ENCODE measurements at regions not wholly inside any gene's neighbourhood (a gene's known extent, or its start where the extent isn't known, plus 50 kb on each side); places are given as distances from the start of the nearest gene placed in this dataset.
"Not testable (repeated sequence)": the region's sequence is repeated elsewhere in the genome, so short reads cannot be mapped to it uniquely, and the experiment has no call there.

DNA sequence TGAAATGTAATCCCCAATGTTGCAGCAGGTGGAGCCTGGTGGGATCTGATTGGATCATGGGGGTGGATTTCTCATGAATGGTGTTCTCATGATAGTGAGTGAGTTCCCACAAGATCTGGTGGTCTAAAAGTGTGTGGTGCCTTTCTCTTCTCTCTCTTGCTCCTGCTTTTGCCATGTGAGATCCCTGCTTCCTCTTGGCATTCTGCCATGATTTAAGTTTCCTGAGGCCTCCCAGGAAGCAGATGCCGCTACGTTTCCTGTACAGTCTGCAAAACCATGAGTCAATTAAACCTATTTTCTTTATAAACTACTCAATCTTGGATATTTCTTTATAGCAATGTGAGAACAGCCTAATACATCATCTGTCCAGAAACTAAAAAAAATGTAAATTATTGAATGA, 298.3 kb downstream of the MEX3B start:
- FAIRE-seq (no peak), DNase-seq (ENCODE audit: insufficient read length, low spot score) (no peak)
- TF ChIP-seq TAF1 (IDR thresholded peaks at IDR 0.05; ENCODE audit: low read depth, low read length) (no peak), POLR2A (IDR thresholded peaks at IDR 0.05; ENCODE audit: low read depth, low read length) (no peak), POLR2AphosphoS5 (IDR thresholded peaks at IDR 0.05; ENCODE audit: low read depth, low read length) (no peak), PAX5 (IDR thresholded peaks at IDR 0.05; ENCODE audit: insufficient read depth, low read length, severe bottlenecking) (no peak), SPI1 (IDR thresholded peaks at IDR 0.05; ENCODE audit: low read depth, low read length) (no peak), POU2F2 (IDR thresholded peaks at IDR 0.05; ENCODE audit: low read depth, low read length) (no peak)

DNA sequence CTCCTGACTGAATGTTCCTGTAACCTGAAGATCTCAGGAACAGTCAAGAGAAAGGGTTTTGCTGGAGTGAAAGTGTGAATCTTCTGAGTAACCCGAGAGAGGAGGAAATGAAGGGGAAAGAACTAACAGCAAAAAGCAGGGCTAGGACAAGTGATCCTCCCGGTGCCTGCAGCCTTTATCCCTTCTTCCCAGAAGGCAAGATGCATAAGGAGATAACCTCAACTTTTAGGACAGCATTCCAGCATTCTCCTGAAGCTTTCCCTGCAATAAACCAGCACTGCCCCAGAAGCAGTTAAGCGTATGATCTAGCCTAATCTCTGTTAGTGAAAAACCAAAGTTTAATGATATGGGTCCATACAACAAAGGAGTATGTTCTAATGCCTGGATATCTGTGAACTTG, 298.8 kb downstream of the MEX3B start:
- no peak for DNase-seq (ENCODE audit: insufficient read length, low spot score)
- TF ChIP-seq SPI1 (IDR thresholded peaks at IDR 0.05; ENCODE audit: low read depth, low read length) (no peak), POU2F2 (IDR thresholded peaks at IDR 0.05; ENCODE audit: low read depth, low read length) (no peak), TAF1 (IDR thresholded peaks at IDR 0.05; ENCODE audit: low read depth, low read length) (no peak), POLR2A (IDR thresholded peaks at IDR 0.05; ENCODE audit: low read depth, low read length) (no peak), POLR2AphosphoS5 (IDR thresholded peaks at IDR 0.05; ENCODE audit: low read depth, low read length) (no peak), PAX5 (IDR thresholded peaks at IDR 0.05; ENCODE audit: insufficient read depth, low read length, severe bottlenecking) (no peak)
- no peak for FAIRE-seq

- DNase-seq (ENCODE audit: insufficient read length, low spot score) (no peak), FAIRE-seq (no peak)
- TF ChIP-seq POU2F2 (IDR thresholded peaks at IDR 0.05; ENCODE audit: low read depth, low read length) (no peak), PAX5 (IDR thresholded peaks at IDR 0.05; ENCODE audit: insufficient read depth, low read length, severe bottlenecking) (no peak), POLR2A (IDR thresholded peaks at IDR 0.05; ENCODE audit: low read depth, low read length) (no peak), POLR2AphosphoS5 (IDR thresholded peaks at IDR 0.05; ENCODE audit: low read depth, low read length) (no peak), TAF1 (IDR thresholded peaks at IDR 0.05; ENCODE audit: low read depth, low read length) (no peak), SPI1 (IDR thresholded peaks at IDR 0.05; ENCODE audit: low read depth, low read length) (no peak)
Measured at GRCh38 chr15:81744364-81744763, 301.5 kb downstream of the MEX3B start.

DNA sequence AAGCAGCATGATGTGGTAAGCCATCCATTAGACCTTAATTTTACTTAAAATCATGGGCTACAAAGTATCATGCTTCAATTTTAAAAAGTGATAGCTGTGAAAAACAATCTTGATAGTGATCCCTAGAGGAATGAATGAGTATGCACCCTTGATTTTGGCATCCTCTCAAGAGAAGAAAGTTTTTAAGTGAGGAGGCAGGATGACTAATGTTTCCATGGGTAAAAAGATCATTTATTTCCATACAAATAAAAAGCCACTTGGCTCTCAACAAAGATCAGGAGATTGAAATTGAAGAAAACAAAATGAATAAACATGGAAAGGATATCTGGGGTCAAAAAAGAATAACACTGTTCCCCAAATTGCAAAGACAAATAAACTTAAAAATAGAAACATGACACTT, 305.4 kb downstream of the MEX3B start:
- no peak for FAIRE-seq
- DNase-seq (ENCODE audit: insufficient read length, low spot score) = no peak
- TF ChIP-seq POLR2A (IDR thresholded peaks at IDR 0.05; ENCODE audit: low read depth, low read length) (no peak), SPI1 (IDR thresholded peaks at IDR 0.05; ENCODE audit: low read depth, low read length) (no peak), POU2F2 (IDR thresholded peaks at IDR 0.05; ENCODE audit: low read depth, low read length) (no peak), PAX5 (IDR thresholded peaks at IDR 0.05; ENCODE audit: insufficient read depth, low read length, severe bottlenecking) (no peak), TAF1 (IDR thresholded peaks at IDR 0.05; ENCODE audit: low read depth, low read length) (no peak), POLR2AphosphoS5 (IDR thresholded peaks at IDR 0.05; ENCODE audit: low read depth, low read length) (no peak)

DNA sequence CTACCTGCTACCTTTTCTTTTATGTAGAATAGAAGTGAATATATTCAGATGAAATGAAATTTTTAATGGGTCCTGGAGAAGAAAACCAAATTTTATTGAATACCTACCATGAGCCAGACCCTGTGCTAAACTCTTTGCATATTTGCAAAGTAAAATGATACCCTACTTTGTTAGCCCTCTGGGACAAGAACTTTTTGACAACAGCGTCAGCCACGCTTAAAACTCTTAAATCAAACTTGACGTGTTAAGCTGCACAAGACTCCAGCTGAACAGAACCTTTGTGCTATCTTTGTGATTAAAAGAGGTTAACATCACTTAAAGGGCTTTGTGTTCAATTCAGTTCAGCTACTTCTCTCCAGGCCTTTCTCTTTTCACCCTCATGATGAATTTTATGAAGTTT, 316.5 kb downstream of the MEX3B start:
- FAIRE-seq = no peak
- no peak for DNase-seq (ENCODE audit: insufficient read length, low spot score)
- TF ChIP-seq TAF1 (IDR thresholded peaks at IDR 0.05; ENCODE audit: low read depth, low read length) = no peak
- no peak for TF ChIP-seq POU2F2 (IDR thresholded peaks at IDR 0.05; ENCODE audit: low read depth, low read length)
- no peak for TF ChIP-seq PAX5 (IDR thresholded peaks at IDR 0.05; ENCODE audit: insufficient read depth, low read length, severe bottlenecking)
- TF ChIP-seq SPI1 (IDR thresholded peaks at IDR 0.05; ENCODE audit: low read depth, low read length) = no peak
- TF ChIP-seq POLR2AphosphoS5 (IDR thresholded peaks at IDR 0.05; ENCODE audit: low read depth, low read length) = no peak
- no peak for TF ChIP-seq POLR2A (IDR thresholded peaks at IDR 0.05; ENCODE audit: low read depth, low read length)

DNA sequence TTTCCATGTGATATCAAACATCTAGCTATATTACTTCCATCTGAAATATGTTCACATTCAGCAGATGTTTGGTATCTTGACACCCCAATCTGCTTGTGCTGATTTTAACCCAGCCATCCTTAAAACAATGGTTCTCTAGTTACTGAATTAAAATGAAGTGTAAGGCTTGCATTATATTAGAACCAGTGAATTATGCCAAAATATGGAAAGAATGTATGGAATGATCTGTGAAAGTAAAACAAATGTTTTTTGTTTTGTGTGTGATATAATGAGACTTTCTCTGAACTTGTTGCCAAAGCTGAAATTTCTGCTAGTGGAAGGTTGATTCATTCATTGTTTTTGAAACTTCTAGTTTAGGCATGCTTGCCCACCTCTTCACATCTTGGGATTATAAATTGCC, 317.1 kb downstream of the MEX3B start:
- DNase-seq (ENCODE audit: insufficient read length, low spot score) = no peak
- no peak for FAIRE-seq
- TF ChIP-seq POLR2AphosphoS5 (IDR thresholded peaks at IDR 0.05; ENCODE audit: low read depth, low read length) (no peak), SPI1 (IDR thresholded peaks at IDR 0.05; ENCODE audit: low read depth, low read length) (no peak), POLR2A (IDR thresholded peaks at IDR 0.05; ENCODE audit: low read depth, low read length) (no peak), PAX5 (IDR thresholded peaks at IDR 0.05; ENCODE audit: insufficient read depth, low read length, severe bottlenecking) (no peak), TAF1 (IDR thresholded peaks at IDR 0.05; ENCODE audit: low read depth, low read length) (no peak)

DNA sequence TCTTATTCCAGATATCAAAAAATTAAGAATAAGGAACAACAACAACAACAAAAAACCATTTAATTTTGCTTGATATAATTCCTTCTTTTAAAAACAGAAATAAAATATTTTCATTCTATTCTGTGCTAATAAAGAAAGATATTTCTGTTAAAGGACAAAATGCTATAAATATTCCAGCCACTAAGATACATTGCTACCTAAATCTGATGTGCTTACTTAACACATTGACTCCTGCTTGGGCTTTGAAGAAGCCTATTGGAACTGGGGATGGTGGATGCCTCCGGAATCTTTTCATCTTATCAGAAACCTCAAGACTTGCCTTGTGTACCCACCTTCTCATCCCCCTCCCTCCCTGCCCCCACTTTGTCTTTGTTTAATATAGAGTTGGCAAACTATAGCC, 320.2 kb downstream of the MEX3B start:
- TF ChIP-seq POLR2AphosphoS5 (IDR thresholded peaks at IDR 0.05; ENCODE audit: low read depth, low read length) (no peak), TAF1 (IDR thresholded peaks at IDR 0.05; ENCODE audit: low read depth, low read length) (no peak), POLR2A (IDR thresholded peaks at IDR 0.05; ENCODE audit: low read depth, low read length) (no peak), PAX5 (IDR thresholded peaks at IDR 0.05; ENCODE audit: insufficient read depth, low read length, severe bottlenecking) (no peak), SPI1 (IDR thresholded peaks at IDR 0.05; ENCODE audit: low read depth, low read length) (no peak), POU2F2 (IDR thresholded peaks at IDR 0.05; ENCODE audit: low read depth, low read length) (no peak)
- no peak for DNase-seq (ENCODE audit: insufficient read length, low spot score)
- FAIRE-seq = no peak

GRCh38 chr15:81724536-81724935, 321.3 kb downstream of the MEX3B start:
- TF ChIP-seq TAF1 (IDR thresholded peaks at IDR 0.05; ENCODE audit: low read depth, low read length) = no peak
- no peak for TF ChIP-seq SPI1 (IDR thresholded peaks at IDR 0.05; ENCODE audit: low read depth, low read length)
- TF ChIP-seq POLR2A (IDR thresholded peaks at IDR 0.05; ENCODE audit: low read depth, low read length) = no peak
- no peak for TF ChIP-seq PAX5 (IDR thresholded peaks at IDR 0.05; ENCODE audit: insufficient read depth, low read length, severe bottlenecking)
- TF ChIP-seq POU2F2 (IDR thresholded peaks at IDR 0.05; ENCODE audit: low read depth, low read length) = no peak
- no peak for TF ChIP-seq POLR2AphosphoS5 (IDR thresholded peaks at IDR 0.05; ENCODE audit: low read depth, low read length)

DNA sequence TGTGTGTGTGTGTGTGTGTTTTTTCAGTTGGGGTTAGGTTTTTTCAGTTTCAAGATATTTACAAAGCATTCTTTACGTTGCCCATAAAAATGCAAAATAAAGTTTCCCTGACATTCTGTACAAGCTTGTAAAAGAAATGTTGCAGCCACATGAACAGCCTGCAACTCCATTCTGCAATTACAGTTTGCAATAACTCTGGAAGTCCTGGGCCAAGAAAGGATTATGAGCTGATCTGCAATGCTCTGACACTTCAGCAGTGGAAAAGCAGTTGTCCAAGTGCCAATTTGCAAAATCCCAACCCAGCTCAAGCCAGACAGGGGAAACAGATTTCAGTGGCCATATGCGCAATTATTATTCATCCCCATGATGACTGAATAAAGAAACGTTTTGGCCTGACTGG, 322.1 kb downstream of the MEX3B start:
- no peak for FAIRE-seq
- no peak for TF ChIP-seq POLR2A (IDR thresholded peaks at IDR 0.05; ENCODE audit: low read depth, low read length)
- no peak for TF ChIP-seq TAF1 (IDR thresholded peaks at IDR 0.05; ENCODE audit: low read depth, low read length)
- TF ChIP-seq SPI1 (IDR thresholded peaks at IDR 0.05; ENCODE audit: low read depth, low read length) = no peak
- TF ChIP-seq POU2F2 (IDR thresholded peaks at IDR 0.05; ENCODE audit: low read depth, low read length) = no peak
- no peak for TF ChIP-seq PAX5 (IDR thresholded peaks at IDR 0.05; ENCODE audit: insufficient read depth, low read length, severe bottlenecking)
- no peak for TF ChIP-seq POLR2AphosphoS5 (IDR thresholded peaks at IDR 0.05; ENCODE audit: low read depth, low read length)
- no peak for DNase-seq (ENCODE audit: insufficient read length, low spot score)

More at GRCh38 chr15:81724536-81724935, 321.3 kb downstream of the MEX3B start:
- no peak for FAIRE-seq
- no peak for DNase-seq (ENCODE audit: insufficient read length, low spot score)

- no peak for TF ChIP-seq POLR2A (IDR thresholded peaks at IDR 0.05; ENCODE audit: low read depth, low read length)
- no peak for TF ChIP-seq TAF1 (IDR thresholded peaks at IDR 0.05; ENCODE audit: low read depth, low read length)
- DNase-seq (ENCODE audit: insufficient read length, low spot score) = no peak
- FAIRE-seq = no peak
Measured at GRCh38 chr15:81723113-81723651, 322.6 kb downstream of the MEX3B start.

DNA sequence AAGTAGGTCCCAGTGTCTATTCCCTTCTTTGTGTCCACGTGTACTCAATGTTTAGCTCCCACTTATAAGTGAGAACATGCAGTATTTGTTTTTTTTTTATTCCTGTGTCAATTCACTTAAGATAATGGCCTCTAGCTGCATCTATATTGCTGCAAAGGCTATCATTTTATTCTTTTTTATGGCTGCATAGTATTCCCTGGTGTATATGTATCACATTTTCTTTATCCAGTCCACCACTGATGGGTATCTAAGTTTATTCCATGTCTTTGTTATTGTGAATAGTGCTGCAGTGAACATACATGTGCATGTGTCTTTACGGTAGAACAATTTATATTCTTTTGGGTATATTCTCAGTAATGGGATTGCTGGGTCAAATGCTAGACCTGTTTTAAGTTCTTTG, 329.4 kb downstream of the MEX3B start:
- not testable (repeated sequence) for FAIRE-seq; DNase-seq (ENCODE audit: insufficient read length, low spot score)

All from GM12891 (cell line).